Activated naive CD4-positive, alpha-beta T cell treated with anti-CD3 and anti-CD28 coated beads, Interleukin-2, amount 50 U/mL, for 24 hours (primary cell): ENCODE measurements at regions not wholly inside any gene's neighbourhood (a gene's known extent, or its start where the extent isn't known, plus 50 kb on each side); places are given as distances from the start of the nearest gene placed in this dataset.

Experiments used
- H3K27ac Mint-ChIP-seq: one replicate; pipeline ENCODE4 v1.8.0; 2021; ENCODE audit warnings: mild to moderate bottlenecking, mixed read lengths
- H3K27me3 Mint-ChIP-seq: one replicate; pipeline ENCODE4 v1.8.0; 2021; ENCODE audit warnings: mixed read lengths
- H3K36me3 Mint-ChIP-seq: one replicate; pipeline ENCODE4 v1.8.0; 2021; ENCODE audit warnings: mixed read lengths
- H3K4me1 Mint-ChIP-seq: one replicate; pipeline ENCODE4 v1.8.0; 2021; ENCODE audit warnings: mixed read lengths
- H3K4me3 Mint-ChIP-seq: one replicate; pipeline ENCODE4 v1.8.0; 2021; ENCODE audit warnings: mild to moderate bottlenecking, mixed read lengths
- H3K9me3 Mint-ChIP-seq: one replicate; pipeline ENCODE4 v1.8.0; 2021; ENCODE audit warnings: mixed read lengths

- H3K4me3 Mint-ChIP-seq: no peak overlapping the region
- no peak overlapping the region for H3K27ac Mint-ChIP-seq
- H3K27me3 Mint-ChIP-seq: no peaks in the 10 kb centered on the region
- no peaks in the 10 kb centered on the region for H3K4me1 Mint-ChIP-seq
- H3K36me3 Mint-ChIP-seq: no peaks in the 10 kb centered on the region
- H3K9me3 Mint-ChIP-seq: no peaks in the 10 kb centered on the region
Measured at GRCh38 chr20:57842720-57843119, 132.9 kb upstream of the PMEPA1 start.

GRCh38 chr20:57841297-57841866 is 131.6 kb upstream of the PMEPA1 start:
- Mint-ChIP-seq H3K36me3 (no peaks in the 10 kb centered on the region), H3K27me3 (no peaks in the 10 kb centered on the region), H3K27ac (no peak overlapping the region), H3K9me3 (no peaks in the 10 kb centered on the region), H3K4me1 (no peaks in the 10 kb centered on the region), H3K4me3 (no peak overlapping the region)

GRCh38 chr20:57840504-57841296 is 130.9 kb upstream of the PMEPA1 start:
- Mint-ChIP-seq H3K4me1 (no peaks in the 10 kb centered on the region), H3K36me3 (no peaks in the 10 kb centered on the region), H3K4me3 (no peak overlapping the region), H3K27me3 (no peaks in the 10 kb centered on the region), H3K27ac (no peak overlapping the region), H3K9me3 (no peaks in the 10 kb centered on the region)

GRCh38 chr20:57840066-57840465 is 130.3 kb upstream of the PMEPA1 start:
- no peak overlapping the region for H3K4me3 Mint-ChIP-seq
- no peaks in the 10 kb centered on the region for H3K4me1 Mint-ChIP-seq
- H3K27me3 Mint-ChIP-seq: no peaks in the 10 kb centered on the region
- H3K36me3 Mint-ChIP-seq: no peaks in the 10 kb centered on the region
- no peaks in the 10 kb centered on the region for H3K9me3 Mint-ChIP-seq
- no peak overlapping the region for H3K27ac Mint-ChIP-seq

DNA sequence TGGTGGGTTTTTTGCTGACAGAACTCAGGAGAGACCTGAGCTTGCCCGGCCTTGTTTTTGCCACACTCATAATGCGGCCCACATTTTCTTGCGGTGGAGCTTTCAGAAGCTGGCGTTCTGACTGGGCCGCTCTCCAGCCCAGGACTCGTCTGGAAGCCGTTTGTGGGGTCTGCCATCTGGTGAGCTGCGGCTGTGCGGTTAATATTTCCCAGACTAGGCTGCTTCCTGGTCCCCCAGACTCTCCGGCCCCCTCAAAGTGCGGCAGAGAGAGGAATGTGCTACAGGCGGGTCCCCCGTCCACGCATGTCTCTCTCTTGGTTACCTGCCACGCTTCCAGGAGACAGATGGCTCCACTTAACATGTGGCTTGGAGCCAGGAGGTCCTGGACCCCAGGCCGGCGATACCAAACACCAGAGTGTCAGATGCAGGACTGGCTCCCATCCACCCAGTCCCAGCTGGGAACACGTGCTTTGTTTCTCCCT is 128.9 kb upstream of the PMEPA1 start:
- H3K9me3 Mint-ChIP-seq: no peaks in the 10 kb centered on the region
- no peak overlapping the region for H3K27ac Mint-ChIP-seq
- H3K27me3 Mint-ChIP-seq: peaks cover 2% of the 10 kb centered on the region
- no peaks in the 10 kb centered on the region for H3K4me1 Mint-ChIP-seq
- H3K36me3 Mint-ChIP-seq: no peaks in the 10 kb centered on the region
- H3K4me3 Mint-ChIP-seq: no peak overlapping the region

DNA sequence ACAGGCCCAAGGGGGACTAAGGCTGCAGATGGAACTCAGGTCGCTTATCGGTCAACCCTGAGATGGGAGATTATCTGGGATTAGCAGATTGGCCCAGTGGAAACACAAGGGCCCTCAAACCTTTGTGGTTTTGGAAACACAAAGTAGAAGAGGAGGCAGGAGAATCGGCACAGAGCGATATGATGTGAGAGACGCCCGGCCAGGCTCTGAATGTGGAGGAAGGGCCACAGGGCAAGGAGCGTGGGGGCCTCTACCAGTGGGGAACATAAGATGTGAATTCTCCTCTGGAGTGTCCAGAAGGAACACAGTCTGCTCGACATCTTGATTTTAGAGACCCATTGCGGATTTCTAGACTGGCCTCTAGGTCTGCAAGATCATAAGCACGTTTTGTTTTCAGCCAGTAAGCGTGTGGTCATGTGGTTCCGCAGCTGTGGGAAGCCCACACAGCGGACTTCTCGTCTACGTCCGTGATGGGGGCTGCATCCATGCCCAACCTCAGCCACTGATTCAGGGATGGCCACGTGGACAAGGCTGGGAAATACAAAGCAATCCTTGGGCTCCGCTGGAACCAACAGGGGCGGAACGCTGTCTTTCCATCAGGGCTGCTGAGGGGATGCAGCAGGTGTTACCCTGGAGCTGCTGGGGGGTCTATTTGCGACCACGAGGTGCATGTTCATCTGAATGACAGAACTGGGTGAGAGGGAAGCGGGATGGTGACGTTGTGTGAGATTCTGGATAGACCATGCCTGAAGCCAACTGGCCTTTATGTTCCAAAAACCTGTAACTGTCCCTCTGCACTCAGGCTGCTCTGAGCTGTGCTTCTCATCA is 127.6 kb upstream of the PMEPA1 start:
- H3K4me3 Mint-ChIP-seq: no peak overlapping the region
- no peaks in the 10 kb centered on the region for H3K4me1 Mint-ChIP-seq
- H3K9me3 Mint-ChIP-seq: no peaks in the 10 kb centered on the region
- peaks cover 2% of the 10 kb centered on the region for H3K27me3 Mint-ChIP-seq
- H3K36me3 Mint-ChIP-seq: no peaks in the 10 kb centered on the region
- H3K27ac Mint-ChIP-seq: no peak overlapping the region

GRCh38 chr20:57835588-57836455 is 126.0 kb upstream of the PMEPA1 start:
- H3K4me3 Mint-ChIP-seq: no peak overlapping the region
- no peaks in the 10 kb centered on the region for H3K9me3 Mint-ChIP-seq
- no peak overlapping the region for H3K27ac Mint-ChIP-seq
- no peaks in the 10 kb centered on the region for H3K4me1 Mint-ChIP-seq
- peaks cover 2% of the 10 kb centered on the region for H3K27me3 Mint-ChIP-seq
- no peaks in the 10 kb centered on the region for H3K36me3 Mint-ChIP-seq

DNA sequence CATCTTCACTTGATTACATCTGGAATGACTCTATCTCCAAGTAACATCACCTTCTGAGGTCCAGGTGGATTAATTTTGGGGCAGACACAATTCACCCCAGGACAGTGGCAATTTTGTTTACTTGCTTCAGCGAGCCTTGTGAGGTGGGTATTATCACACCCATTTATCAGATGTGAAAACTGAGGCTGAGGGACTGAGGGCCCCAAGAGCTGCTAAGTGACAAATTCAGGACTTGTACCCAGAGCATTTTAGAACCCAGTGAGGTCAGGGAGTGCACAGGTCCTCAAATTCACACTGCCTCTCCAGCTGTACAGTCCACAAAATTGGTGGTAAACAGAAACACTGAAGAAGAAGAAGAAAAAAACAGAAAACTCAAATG is 125.2 kb upstream of the PMEPA1 start:
- Mint-ChIP-seq H3K9me3 (no peaks in the 10 kb centered on the region), H3K36me3 (no peaks in the 10 kb centered on the region), H3K4me3 (no peak overlapping the region), H3K27me3 (peaks cover 2% of the 10 kb centered on the region), H3K4me1 (no peaks in the 10 kb centered on the region), H3K27ac (no peak overlapping the region)

GRCh38 chr20:57834306-57835073 is 124.7 kb upstream of the PMEPA1 start:
- Mint-ChIP-seq H3K27ac (no peak overlapping the region), H3K27me3 (peaks cover 2% of the 10 kb centered on the region), H3K4me3 (no peak overlapping the region), H3K4me1 (no peaks in the 10 kb centered on the region), H3K36me3 (no peaks in the 10 kb centered on the region), H3K9me3 (no peaks in the 10 kb centered on the region)

DNA sequence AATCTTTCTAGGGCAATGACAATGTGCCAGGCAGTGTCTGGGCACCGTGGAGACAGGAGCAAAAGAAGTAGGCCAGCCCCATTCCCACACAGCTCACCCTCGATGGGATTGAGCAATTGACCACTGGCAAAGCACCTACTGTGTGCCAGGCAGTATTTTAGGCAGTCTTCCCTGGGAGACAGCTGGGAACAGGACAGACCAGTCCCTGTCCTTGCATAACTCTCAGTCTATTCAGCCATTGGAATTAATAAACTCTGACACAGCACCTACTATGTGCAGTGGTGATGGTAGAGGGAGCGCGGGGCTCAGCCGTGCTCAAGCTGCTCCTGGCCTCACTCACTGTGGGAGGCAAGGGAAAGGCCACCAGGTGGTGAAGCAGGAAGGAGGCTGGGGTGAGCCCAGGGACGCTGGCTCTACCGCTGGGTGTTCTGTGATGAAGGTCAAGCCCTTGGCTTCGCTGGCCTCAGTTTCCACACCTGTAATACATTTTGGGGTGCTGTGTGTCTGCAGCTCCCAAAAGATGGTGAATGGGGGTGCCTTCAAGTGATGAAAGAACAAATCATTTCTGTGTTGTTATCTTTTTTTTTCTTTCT is 122.3 kb upstream of the PMEPA1 start:
- peaks cover 2% of the 10 kb centered on the region for H3K27me3 Mint-ChIP-seq
- H3K9me3 Mint-ChIP-seq: no peaks in the 10 kb centered on the region
- no peak overlapping the region for H3K27ac Mint-ChIP-seq
- H3K36me3 Mint-ChIP-seq: no peaks in the 10 kb centered on the region
- H3K4me3 Mint-ChIP-seq: no peak overlapping the region
- no peaks in the 10 kb centered on the region for H3K4me1 Mint-ChIP-seq

DNA sequence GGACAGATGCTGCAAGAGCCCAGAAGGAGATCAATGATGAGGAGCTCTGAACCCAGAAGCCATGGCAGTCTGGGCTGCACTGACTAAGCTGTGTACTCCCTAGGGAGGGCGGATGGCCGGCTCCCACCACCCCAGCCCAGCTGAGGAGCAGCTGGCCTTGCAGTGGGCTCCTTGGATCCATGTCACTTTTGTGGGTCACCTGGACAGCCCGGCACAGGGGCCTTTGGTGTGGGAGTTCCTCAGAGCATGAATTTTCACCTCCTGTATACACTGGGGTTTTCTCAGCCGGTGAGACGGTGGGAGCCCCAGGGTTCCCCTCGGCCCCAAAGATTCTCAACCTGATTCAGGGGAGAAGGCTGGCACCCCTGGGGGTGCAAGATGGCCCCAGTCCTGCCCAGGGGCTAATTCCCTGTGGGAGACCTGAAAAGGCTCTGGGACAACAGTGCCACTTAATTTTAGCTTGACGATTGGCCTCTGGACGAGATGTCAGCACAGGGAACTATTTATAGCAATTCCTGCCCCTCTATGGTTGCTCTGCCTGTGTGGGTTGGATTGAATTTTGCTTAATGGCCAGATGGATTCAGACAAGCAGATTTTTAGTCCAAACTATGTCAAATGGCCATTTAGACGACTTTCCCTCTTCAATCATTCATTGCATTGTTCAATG is 121.6 kb upstream of the PMEPA1 start:
- Mint-ChIP-seq H3K4me3 (no peak overlapping the region), H3K27me3 (peaks cover 2% of the 10 kb centered on the region), H3K27ac (no peak overlapping the region), H3K36me3 (no peaks in the 10 kb centered on the region), H3K4me1 (no peaks in the 10 kb centered on the region), H3K9me3 (no peaks in the 10 kb centered on the region)

DNA sequence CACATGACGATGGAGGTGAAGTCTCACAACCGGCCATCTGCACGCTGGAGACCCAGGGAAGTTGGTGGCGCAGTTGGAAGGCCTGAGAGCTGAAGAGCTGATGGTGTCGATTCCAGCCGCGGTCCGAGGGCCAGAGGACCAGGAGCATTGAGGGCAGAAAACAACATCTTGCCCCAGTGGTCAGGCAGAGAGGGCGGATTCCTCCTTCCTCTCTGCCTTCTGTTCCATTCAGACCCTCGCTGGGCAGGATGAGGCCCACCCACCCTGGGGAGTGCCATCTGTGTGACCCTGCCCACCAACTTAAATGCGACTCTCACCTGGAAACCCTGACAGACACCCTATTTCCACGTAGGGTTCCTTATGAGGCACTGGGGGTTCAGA is 120.7 kb upstream of the PMEPA1 start:
- H3K27ac Mint-ChIP-seq: no peak overlapping the region
- no peaks in the 10 kb centered on the region for H3K36me3 Mint-ChIP-seq
- no peaks in the 10 kb centered on the region for H3K4me1 Mint-ChIP-seq
- H3K27me3 Mint-ChIP-seq: peaks cover 2% of the 10 kb centered on the region
- H3K9me3 Mint-ChIP-seq: no peaks in the 10 kb centered on the region
- no peak overlapping the region for H3K4me3 Mint-ChIP-seq

DNA sequence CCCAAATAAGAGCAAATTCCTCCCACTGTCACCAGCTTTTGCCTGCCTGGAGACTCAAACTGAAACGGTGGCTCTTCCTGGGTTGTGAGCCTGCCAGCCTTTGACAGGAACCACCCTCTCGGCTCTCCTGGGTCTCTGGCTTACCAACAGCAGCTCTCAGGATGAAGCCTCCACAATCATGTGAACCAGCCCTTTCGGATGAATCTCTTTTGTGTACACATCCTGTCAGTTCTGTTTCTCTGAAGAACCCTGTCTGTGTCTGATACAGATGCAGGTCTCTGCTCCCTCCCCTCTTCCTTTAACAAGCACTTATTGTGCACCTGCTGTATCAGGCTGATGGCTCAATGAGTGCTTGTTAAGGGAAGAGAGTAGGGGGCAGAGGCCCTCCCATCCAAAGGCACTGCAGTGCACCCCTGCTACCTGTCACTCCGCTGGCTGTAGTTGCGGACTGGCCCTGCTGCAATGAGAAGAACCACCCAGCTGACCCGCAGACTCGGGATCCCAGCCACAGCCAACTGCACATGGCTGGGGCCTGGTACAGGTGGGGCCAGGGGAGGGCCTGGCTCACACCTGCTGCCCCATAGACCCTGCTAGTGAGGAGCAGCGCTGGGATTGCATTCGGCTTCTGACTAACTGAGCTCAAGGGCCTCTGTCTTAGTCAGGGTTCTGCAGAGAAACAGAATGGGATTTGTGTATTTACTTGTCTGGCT is 120.1 kb upstream of the PMEPA1 start:
- Mint-ChIP-seq H3K27me3 (peaks cover 2% of the 10 kb centered on the region), H3K36me3 (no peaks in the 10 kb centered on the region), H3K27ac (no peak overlapping the region), H3K4me3 (no peak overlapping the region), H3K4me1 (no peaks in the 10 kb centered on the region), H3K9me3 (no peaks in the 10 kb centered on the region)
